C4-2B (cell line): ENCODE measurements at regions not wholly inside any gene's neighbourhood (a gene's known extent, or its start where the extent isn't known, plus 50 kb on each side); places are given as distances from the start of the nearest gene placed in this dataset.
"Not testable (repeated sequence)": the region's sequence is repeated elsewhere in the genome, so short reads cannot be mapped to it uniquely, and the experiment has no call there.

Experiments
- ZFX ChIP-seq: fragments of 450-650 bp; IDR thresholded peaks from 2 replicates; pipeline ENCODE4 v1.6.1; 2017
- TF ChIP-seq, protein P1 (sequence below): fragments of 450-650 bp; conservative IDR thresholded peaks from 2 replicates; pipeline ENCODE4 v1.5.1; 2017; ENCODE audit warnings: mild to moderate bottlenecking

DNA sequence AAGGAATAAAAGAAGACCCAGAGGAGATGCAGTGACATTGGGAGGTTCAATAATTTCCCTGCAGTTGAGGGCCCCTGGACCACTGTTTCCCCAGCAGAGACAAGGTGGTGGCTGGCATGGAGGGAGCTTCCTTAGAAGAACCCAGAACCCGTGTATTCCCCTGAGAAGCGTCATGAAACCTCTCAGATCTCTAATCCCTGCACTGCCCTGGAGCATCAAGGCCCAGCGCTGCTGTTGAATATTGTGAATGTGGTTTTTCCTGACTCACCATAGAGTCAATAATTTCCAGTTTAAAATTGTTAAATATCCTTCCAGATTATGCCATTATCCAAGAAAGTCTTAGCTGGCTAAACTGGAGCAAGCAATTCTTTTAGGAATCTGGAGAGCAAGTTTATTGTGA is 187.2 kb downstream of the LMLN start:
- TF ChIP-seq, protein P1, sequence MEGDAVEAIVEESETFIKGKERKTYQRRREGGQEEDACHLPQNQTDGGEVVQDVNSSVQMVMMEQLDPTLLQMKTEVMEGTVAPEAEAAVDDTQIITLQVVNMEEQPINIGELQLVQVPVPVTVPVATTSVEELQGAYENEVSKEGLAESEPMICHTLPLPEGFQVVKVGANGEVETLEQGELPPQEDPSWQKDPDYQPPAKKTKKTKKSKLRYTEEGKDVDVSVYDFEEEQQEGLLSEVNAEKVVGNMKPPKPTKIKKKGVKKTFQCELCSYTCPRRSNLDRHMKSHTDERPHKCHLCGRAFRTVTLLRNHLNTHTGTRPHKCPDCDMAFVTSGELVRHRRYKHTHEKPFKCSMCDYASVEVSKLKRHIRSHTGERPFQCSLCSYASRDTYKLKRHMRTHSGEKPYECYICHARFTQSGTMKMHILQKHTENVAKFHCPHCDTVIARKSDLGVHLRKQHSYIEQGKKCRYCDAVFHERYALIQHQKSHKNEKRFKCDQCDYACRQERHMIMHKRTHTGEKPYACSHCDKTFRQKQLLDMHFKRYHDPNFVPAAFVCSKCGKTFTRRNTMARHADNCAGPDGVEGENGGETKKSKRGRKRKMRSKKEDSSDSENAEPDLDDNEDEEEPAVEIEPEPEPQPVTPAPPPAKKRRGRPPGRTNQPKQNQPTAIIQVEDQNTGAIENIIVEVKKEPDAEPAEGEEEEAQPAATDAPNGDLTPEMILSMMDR: not testable (repeated sequence)
- TF ChIP-seq ZFX: not testable (repeated sequence)
